Right lobe of liver (tissue), 6 donors: ENCODE measurements at regions not wholly inside any gene's neighbourhood (a gene's known extent, or its start where the extent isn't known, plus 50 kb on each side); places are given as distances from the start of the nearest gene placed in this dataset.
A peak's percentile ranks its signal among the peaks of the same experiment; 100 is the strongest.

Experiments
- ATAC-seq, 4 donors: fragments of 200-7000 bp; cut with Tn5 transposase; one replicate each; pipeline ENCODE4 v1.9.1; 2020; ENCODE audit warnings: mild to moderate bottlenecking in 4 of 4, moderate library complexity in 4 of 4
- DNase-seq, 3 donors: peaks; one replicate each; pipeline ENCODE4 v3.0.0-alpha.2; 2020
- H3K27ac ChIP-seq, 3 donors: fragments of 200-600 bp; one replicate each; pipeline ENCODE4 v1.8.0; 2022
- H3K27me3 ChIP-seq, 2 donors: fragments of 200-600 bp; one replicate each; pipeline ENCODE4 v1.8.0; 2022
- H3K36me3 ChIP-seq, 4 donors: fragments of 200-600 bp; sonication (generic) in 1 of 4; one replicate each; pipeline versions ENCODE4 v1.5.1 to v1.8.0; 2017 to 2022; ENCODE audit warnings: control low read depth in 1 of 4
- H3K4me1 ChIP-seq, 4 donors: fragments of 200-600 bp; sonication (generic) in 1 of 4; one replicate each; pipeline versions ENCODE4 v1.5.1 to v1.8.0; 2017 to 2022; ENCODE audit warnings: control low read depth in 1 of 4
- H3K4me3 ChIP-seq, 3 donors: fragments of 200-600 bp; one replicate each; pipeline ENCODE4 v1.8.0; 2022
- H3K9me3 ChIP-seq, 4 donors: fragments of 200-600 bp; sonication (generic) in 1 of 4; one replicate each; pipeline versions ENCODE4 v1.5.1 to v1.8.0; 2017 to 2022; ENCODE audit warnings: control low read depth in 1 of 4
- POLR2A ChIP-seq: fragments of 450-650 bp; IDR thresholded peaks from one replicate; pipeline ENCODE4 v1.6.1; 2017; ENCODE audit warnings: antibody characterized with exemption, mild to moderate bottlenecking
- WGBS: methylation state at CpG from one replicate; pipeline ENCODE4 v1.1.6; 2018; ENCODE audit warnings: low coverage, low lambda C conversion rate; ENCODE audit not compliant: insufficient coverage; ENCODE audit errors: missing lambda C conversion rate; 5-methylcytosine and 5-hydroxymethylcytosine counted together
- intact Hi-C, 2 donors: fragments of 100-400 bp; cut with DNase I; formaldehyde crosslinking; loops; one replicate each; pipeline versions ENCODE4 v1.11.2 to v1.14.1; 2022
- TF ChIP-seq, protein P1 (sequence below), 4 donors: fragments of 200-600 bp in 3 of 4; fragments of 450-650 bp in 1 of 4; IDR thresholded peaks; one replicate each; pipeline versions ENCODE4 v1.5.1 to v1.8.0; 2016 to 2022; ENCODE audit warnings: antibody characterized with exemption in 4 of 4, mild to moderate bottlenecking in 2 of 4
- donor health status: DM: no; HTN: yes; CAD: no.
- donor health status: DM: no; HTN: no; CAD: no.
- donor health status: DM: no; HTN: no; CAD: no.
- donor health status: DM: no; HTN: yes; CAD: no.
- donor health status: DM: no; HTN: yes; CAD: no.

DNA sequence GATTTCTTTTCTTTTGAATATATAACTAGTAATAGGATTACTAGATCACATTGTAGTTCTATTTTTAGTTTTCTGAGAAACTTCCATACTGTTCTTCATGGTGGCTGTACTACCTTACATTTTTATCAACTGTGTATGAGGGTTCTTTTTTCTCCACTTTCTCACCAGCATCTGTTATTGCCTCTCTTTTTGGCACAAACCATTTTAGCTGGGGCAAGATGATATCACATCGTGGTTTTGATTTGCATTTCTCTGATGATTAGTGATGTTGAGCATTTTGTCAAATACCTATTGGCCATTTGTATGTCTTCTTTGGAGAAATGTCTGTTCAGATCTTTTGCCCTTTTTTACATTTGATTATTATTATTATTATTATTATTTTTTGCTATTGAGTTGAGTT lies 86.1 kb upstream of the TCF21 start:
- TF ChIP-seq, protein P1, sequence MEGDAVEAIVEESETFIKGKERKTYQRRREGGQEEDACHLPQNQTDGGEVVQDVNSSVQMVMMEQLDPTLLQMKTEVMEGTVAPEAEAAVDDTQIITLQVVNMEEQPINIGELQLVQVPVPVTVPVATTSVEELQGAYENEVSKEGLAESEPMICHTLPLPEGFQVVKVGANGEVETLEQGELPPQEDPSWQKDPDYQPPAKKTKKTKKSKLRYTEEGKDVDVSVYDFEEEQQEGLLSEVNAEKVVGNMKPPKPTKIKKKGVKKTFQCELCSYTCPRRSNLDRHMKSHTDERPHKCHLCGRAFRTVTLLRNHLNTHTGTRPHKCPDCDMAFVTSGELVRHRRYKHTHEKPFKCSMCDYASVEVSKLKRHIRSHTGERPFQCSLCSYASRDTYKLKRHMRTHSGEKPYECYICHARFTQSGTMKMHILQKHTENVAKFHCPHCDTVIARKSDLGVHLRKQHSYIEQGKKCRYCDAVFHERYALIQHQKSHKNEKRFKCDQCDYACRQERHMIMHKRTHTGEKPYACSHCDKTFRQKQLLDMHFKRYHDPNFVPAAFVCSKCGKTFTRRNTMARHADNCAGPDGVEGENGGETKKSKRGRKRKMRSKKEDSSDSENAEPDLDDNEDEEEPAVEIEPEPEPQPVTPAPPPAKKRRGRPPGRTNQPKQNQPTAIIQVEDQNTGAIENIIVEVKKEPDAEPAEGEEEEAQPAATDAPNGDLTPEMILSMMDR (IDR thresholded peaks at IDR 0.05) = no peak
- no peak for TF ChIP-seq POLR2A
- Histone ChIP-seq H3K4me1 (peaks cover 0 to 13% (median 0%) of the 10 kb centered on the region in 4 donors), H3K9me3 (no peaks in the 10 kb centered on the region), H3K36me3 (no peaks in the 10 kb centered on the region), H3K4me3 (no peak overlapping the region), H3K27me3 (no peaks in the 10 kb centered on the region), H3K27ac (no peak overlapping the region)
- intact Hi-C loops = no loop called here
- DNase-seq = no peak
- 42% methylated on average over 1 of the region's 1 CpG for WGBS
- ATAC-seq = no peak

DNA sequence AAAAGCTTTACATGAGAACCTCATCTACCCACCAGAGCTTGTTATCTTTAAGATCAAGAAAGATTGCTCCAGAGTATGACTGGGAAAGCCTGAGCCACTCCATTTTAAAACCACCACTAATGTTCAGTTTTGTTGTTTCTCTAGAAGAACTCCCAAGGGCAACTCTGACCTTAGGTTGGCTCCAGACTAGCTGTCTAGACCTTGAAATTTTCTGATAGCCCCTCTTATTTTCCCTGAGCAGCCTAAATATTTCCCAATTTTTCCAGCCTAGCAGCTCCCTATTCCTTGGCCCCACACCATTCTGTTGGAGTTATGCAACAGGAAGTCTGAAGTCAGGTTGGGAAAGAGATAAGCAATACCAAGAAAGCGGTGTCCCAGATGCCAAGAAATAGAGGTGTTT lies 84.6 kb upstream of the TCF21 start:
- intact Hi-C loops = no loop called here
- H3K9me3 ChIP-seq = no peaks in the 10 kb centered on the region
- H3K4me1 ChIP-seq = peaks cover 0 to 13% (median 0%) of the 10 kb centered on the region in 4 donors
- ATAC-seq (no peak), DNase-seq (no peak)
- no peak overlapping the region for H3K27ac ChIP-seq
- 44% methylated on average over 1 of the region's 1 CpG for WGBS
- no peaks in the 10 kb centered on the region for H3K27me3 ChIP-seq
- TF ChIP-seq, protein P1 (IDR thresholded peaks at IDR 0.05) = no peak
- TF ChIP-seq POLR2A = no peak
- H3K36me3 ChIP-seq = no peaks in the 10 kb centered on the region
- no peak overlapping the region for H3K4me3 ChIP-seq

DNA sequence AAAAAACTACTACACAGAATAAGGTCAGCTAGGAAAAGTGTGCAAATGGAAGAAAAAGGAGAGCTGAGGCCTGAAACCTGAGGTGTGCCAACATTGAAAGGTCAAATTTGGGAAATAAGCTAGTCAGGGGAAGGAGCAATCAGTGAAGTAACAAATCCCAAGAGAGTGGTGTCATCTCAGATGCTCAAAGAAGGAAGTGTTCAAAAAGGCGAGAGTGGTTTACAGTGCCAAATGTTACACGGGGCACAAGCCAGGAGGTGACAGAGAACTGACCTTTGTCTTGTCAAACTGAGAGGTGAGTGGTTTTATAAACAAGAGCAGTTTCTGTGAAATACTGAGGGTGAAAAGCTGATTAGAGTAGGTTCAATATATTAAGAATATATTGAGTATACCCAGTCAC lies 83.0 kb upstream of the TCF21 start:
- Histone ChIP-seq H3K27me3 (no peaks in the 10 kb centered on the region), H3K36me3 (no peaks in the 10 kb centered on the region), H3K4me3 (no peak overlapping the region), H3K9me3 (no peaks in the 10 kb centered on the region), H3K27ac (peak overlapping the region; percentile 53 to 87 (median 70)), H3K4me1 (peaks cover 0 to 13% (median 0%) of the 10 kb centered on the region in 4 donors)
- peak; percentile 90 to 97 (median 96) for ATAC-seq
- TF ChIP-seq POLR2A = no peak
- TF ChIP-seq, protein P1 (IDR thresholded peaks at IDR 0.05) = no peak
- WGBS = 29% methylated on average over 2 of the region's 2 CpGs
- peak in 1 of 3 donors; percentile 33 for DNase-seq
- intact Hi-C loops = no loop called here

DNA sequence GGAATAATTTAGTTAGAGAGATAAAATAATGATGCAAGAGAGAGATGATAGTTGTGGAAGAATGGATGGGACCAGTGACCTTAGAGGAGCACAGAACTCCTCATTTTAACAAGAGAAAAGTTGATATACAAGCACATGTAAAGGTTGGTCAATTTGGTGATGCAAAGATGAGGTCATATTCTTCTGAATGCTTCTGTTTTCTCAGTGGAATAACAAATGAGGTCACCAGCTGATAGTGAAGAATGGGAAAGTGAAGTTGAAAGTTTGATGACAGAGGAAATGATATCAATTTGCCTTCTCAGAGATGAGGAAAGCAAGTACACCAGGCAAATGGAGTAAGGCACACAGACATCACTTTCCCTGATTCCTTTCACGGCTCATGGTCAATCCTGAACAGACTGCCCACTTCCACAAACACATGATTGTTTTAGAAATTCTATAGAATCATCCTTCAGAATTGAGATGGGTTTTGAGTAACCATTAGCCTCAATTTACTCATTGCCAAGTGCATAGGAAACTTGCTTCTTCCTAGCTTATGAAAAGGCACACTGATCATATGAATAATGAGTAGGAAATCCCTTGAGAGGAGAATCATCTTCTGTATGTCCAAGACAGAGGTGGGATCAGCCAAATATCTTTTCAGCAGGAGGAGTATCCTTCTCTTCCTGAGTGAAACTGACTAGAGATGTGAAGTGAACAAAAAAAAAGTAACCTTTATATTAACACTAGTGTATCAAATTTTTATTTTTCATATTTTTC lies 82.4 kb upstream of the TCF21 start:
- 89% methylated on average over 1 of the region's 1 CpG for WGBS
- peaks cover 0 to 13% (median 0%) of the 10 kb centered on the region in 4 donors for H3K4me1 ChIP-seq
- no peak overlapping the region for H3K4me3 ChIP-seq
- no peaks in the 10 kb centered on the region for H3K36me3 ChIP-seq
- ATAC-seq (peak in 3 of 4 donors; percentile 29 to 63 (median 46)), DNase-seq (no peak)
- intact Hi-C loops = no loop called here
- peak overlapping the region; percentile 53 to 87 (median 70) for H3K27ac ChIP-seq
- TF ChIP-seq, protein P1 (IDR thresholded peaks at IDR 0.05) = no peak
- TF ChIP-seq POLR2A = no peak
- no peaks in the 10 kb centered on the region for H3K27me3 ChIP-seq
- H3K9me3 ChIP-seq = no peaks in the 10 kb centered on the region
